HCT116 (cell line): ENCODE measurements at regions not wholly inside any gene's neighbourhood (a gene's known extent, or its start where the extent isn't known, plus 50 kb on each side); places are given as distances from the start of the nearest gene placed in this dataset.

Experiments used
- ATAC-seq: fragments of 200-7000 bp; cut with Tn5 transposase; 2 replicates; pipeline ENCODE4 v1.9.1; 2020; ENCODE audit warnings: mild to moderate bottlenecking, moderate library complexity
- BruUV-seq: library from RNA; stranded (reverse); fragments of 400-500 nt; replicated peaks from 2 replicates; lab custom pipeline; 2021; lab: Mats Ljungman, UMichigan
- CTCF ChIA-PET: fragments of 300-600 bp; sonication (Branson Sonifier 250); formaldehyde crosslinking; loops from one replicate; lab custom pipeline; 2021; ENCODE audit warnings: antibody characterized with exemption; lab: Charles Lee
- POLR2A ChIA-PET: fragments of 300-600, 350-600 bp; sonication (Branson Sonifier 250); formaldehyde crosslinking; loops from one replicate; lab custom pipeline; 2021; ENCODE audit warnings: antibody characterized with exemption; lab: Charles Lee
- RAD21 ChIA-PET, 2 experiments: fragments of 300-600 bp; sonication (Branson Sonifier 250); formaldehyde crosslinking; loops; one replicate each; lab custom pipeline; 2023; ENCODE audit warnings: low total read pairs in 2 of 2; ENCODE audit not compliant: uncharacterized antibody in 2 of 2, unreplicated experiment in 2 of 2, low non-redundant PET in 1 of 2; lab: Charles Lee
- DNase-seq: peaks from one replicate; pipeline ENCODE4 v3.0.0-alpha.2; 2010; ENCODE audit warnings: low read depth, low spot score
- H2AFZ ChIP-seq: fragments of 200-600 bp; shearing (Covaris generic), sonication (generic); 2 replicates; pipeline ENCODE4 v1.6.1; 2017; ENCODE audit warnings: low read depth, mixed run types, mixed read lengths, antibody characterized with exemption, low read length; ENCODE audit not compliant: poor library complexity, severe bottlenecking
- H3K27ac ChIP-seq: 2 replicates; pipeline ENCODE4 v1.5.1; 2012; ENCODE audit warnings: low read depth, low read length
- H3K27me3 ChIP-seq: fragments of 200-600 bp; sonication (generic); 2 replicates; pipeline ENCODE4 v1.6.1; 2016; ENCODE audit warnings: mixed run types, low read length, mixed read lengths; ENCODE audit not compliant: insufficient read depth
- H3K36me3 ChIP-seq, 2 experiments: fragments of 200-500 bp in 1 of 2; fragments of 200-600 bp in 1 of 2; sonication (Bioruptor generic) in 1 of 2; sonication (generic) in 1 of 2; 2 replicates each; pipeline versions ENCODE4 v1.5.1 to v1.6.1; 2014 to 2016; ENCODE audit warnings: low read length in 2 of 2, inconsistent platforms in 1 of 2, mixed read lengths in 1 of 2, mixed run types in 1 of 2; ENCODE audit not compliant: insufficient read depth in 2 of 2, control insufficient read depth in 1 of 2
- H3K4me1 ChIP-seq, 2 experiments: fragments of 200-600 bp in 1 of 2; sonication (generic) in 1 of 2; 2 replicates each; pipeline versions ENCODE4 v1.5.1 to v1.6.1; 2012 to 2017; ENCODE audit warnings: low read length in 2 of 2, inconsistent platforms in 1 of 2, mild to moderate bottlenecking in 1 of 2, mixed read lengths in 1 of 2, mixed run types in 1 of 2, moderate library complexity in 1 of 2; ENCODE audit not compliant: insufficient read depth in 2 of 2, control insufficient read depth in 1 of 2
- H3K4me2 ChIP-seq: fragments of 200-600 bp; sonication (generic); 2 replicates; pipeline ENCODE4 v1.6.1; 2017; ENCODE audit warnings: mixed run types, low read length, mixed read lengths
- H3K4me3 ChIP-seq, 2 experiments: fragments of 200-600 bp in 1 of 2; sonication (generic) in 1 of 2; replicated peaks in 1 of 2; 2 replicates each; pipeline ENCODE4 v1.5.1; 2011 to 2016; ENCODE audit warnings: low read length in 2 of 2, control low read depth in 1 of 2, low read depth in 1 of 2, mild to moderate bottlenecking in 1 of 2, mixed read lengths in 1 of 2, mixed run types in 1 of 2
- H3K79me2 ChIP-seq: fragments of 200-600 bp; sonication (generic); 2 replicates; pipeline ENCODE4 v1.6.1; 2017; ENCODE audit warnings: mild to moderate bottlenecking, mixed run types, low read length, moderate library complexity, mixed read lengths; ENCODE audit not compliant: insufficient read depth
- H3K9ac ChIP-seq: fragments of 200-600 bp; sonication (generic); 2 replicates; pipeline ENCODE4 v1.6.1; 2016; ENCODE audit warnings: low read length, mixed read lengths
- H3K9me2 ChIP-seq: fragments of 200-600 bp; sonication (generic), shearing (Covaris generic); 2 replicates; pipeline ENCODE4 v1.6.1; 2017; ENCODE audit warnings: mixed run types, mild to moderate bottlenecking, moderate library complexity; ENCODE audit not compliant: insufficient read depth
- H3K9me3 ChIP-seq, 2 experiments: fragments of 200-500 bp in 1 of 2; fragments of 200-600 bp in 1 of 2; sonication (Bioruptor generic) in 1 of 2; sonication (generic) in 1 of 2; 2 replicates each; pipeline ENCODE4 v1.6.1; 2014 to 2017; ENCODE audit warnings: low read length in 2 of 2, mixed read lengths in 2 of 2, inconsistent platforms in 1 of 2, low read depth in 1 of 2, mild to moderate bottlenecking in 1 of 2, mixed run types in 1 of 2, moderate library complexity in 1 of 2; ENCODE audit not compliant: control insufficient read depth in 1 of 2, insufficient read depth in 1 of 2
- H4K20me1 ChIP-seq: fragments of 200-600 bp; sonication (generic), shearing (Covaris generic); 2 replicates; pipeline ENCODE4 v1.6.1; 2017; ENCODE audit warnings: mixed run types, mild to moderate bottlenecking, moderate library complexity; ENCODE audit not compliant: insufficient read depth
- ATF3 ChIP-seq: IDR thresholded peaks from 2 replicates; pipeline ENCODE4 v1.6.1; 2012
- CTCF ChIP-seq, 3 experiments: fragments of 200-600 bp in 1 of 3; sonication (generic) in 1 of 3; IDR thresholded peaks in 2 of 3; conservative IDR thresholded peaks in 1 of 3; 2 replicates each; pipeline ENCODE4 v1.5.1; 2012 to 2017; ENCODE audit warnings: low read depth in 2 of 3, low read length in 2 of 3, antibody characterized with exemption in 1 of 3, borderline replicate concordance in 1 of 3, control low read depth in 1 of 3, mild to moderate bottlenecking in 1 of 3, mixed read lengths in 1 of 3, mixed run types in 1 of 3, moderate library complexity in 1 of 3; ENCODE audit not compliant: insufficient read depth in 1 of 3
- EGR1 ChIP-seq: IDR thresholded peaks from 2 replicates; pipeline ENCODE4 v1.6.1; 2012; ENCODE audit warnings: low read depth
- ELF1 ChIP-seq: IDR thresholded peaks from 2 replicates; pipeline ENCODE4 v1.6.1; 2012; ENCODE audit warnings: low read depth, borderline replicate concordance
- EZH2 ChIP-seq: fragments of 200-600 bp; sonication (generic); IDR thresholded peaks from 2 replicates; pipeline ENCODE4 v1.6.1; 2017; ENCODE audit warnings: antibody characterized with exemption, mixed run types
- FOSL1 ChIP-seq: IDR thresholded peaks from 2 replicates; pipeline ENCODE4 v1.6.1; 2012; ENCODE audit warnings: low read depth
- MAX ChIP-seq: IDR thresholded peaks from 2 replicates; pipeline ENCODE4 v1.6.1; 2012
- POLR2A ChIP-seq: IDR thresholded peaks from 2 replicates; pipeline ENCODE4 v1.7.0; 2011; ENCODE audit warnings: borderline replicate concordance; ENCODE audit not compliant: insufficient read depth, insufficient read length; ENCODE audit errors: extremely low read depth
- POLR2AphosphoS5 ChIP-seq: IDR thresholded peaks from 2 replicates; pipeline ENCODE4 v1.6.1; 2011; ENCODE audit warnings: mild to moderate bottlenecking, low read depth, low read length, moderate library complexity
- RAD21 ChIP-seq: IDR thresholded peaks from 2 replicates; pipeline ENCODE4 v1.6.1; 2012; ENCODE audit warnings: low read depth, mild to moderate bottlenecking
- SIN3A ChIP-seq: IDR thresholded peaks from 2 replicates; pipeline ENCODE4 v1.6.1; 2012; ENCODE audit warnings: low read depth
- SP1 ChIP-seq: IDR thresholded peaks from 2 replicates; pipeline ENCODE4 v1.6.1; 2012; ENCODE audit warnings: low read depth
- SRF ChIP-seq: IDR thresholded peaks from 2 replicates; pipeline ENCODE4 v1.6.1; 2012; ENCODE audit warnings: low read depth
- TCF7L2 ChIP-seq: IDR thresholded peaks from 2 replicates; pipeline ENCODE4 v1.7.0; 2011; ENCODE audit warnings: borderline replicate concordance, inconsistent platforms; ENCODE audit not compliant: insufficient read depth, insufficient read length; ENCODE audit errors: extremely low read depth
- YY1 ChIP-seq: IDR thresholded peaks from 2 replicates; pipeline ENCODE4 v1.6.1; 2011; ENCODE audit warnings: low read length, low read depth, moderate library complexity, mild to moderate bottlenecking; ENCODE audit not compliant: insufficient replicate concordance; ENCODE audit errors: extremely low read depth
- ZBTB33 ChIP-seq: IDR thresholded peaks from 2 replicates; pipeline ENCODE4 v1.6.1; 2011; ENCODE audit warnings: mild to moderate bottlenecking, low read length, moderate library complexity; ENCODE audit not compliant: insufficient replicate concordance; ENCODE audit errors: extremely low read depth
- ZFX ChIP-seq: fragments of 450-650 bp; IDR thresholded peaks from 2 replicates; pipeline ENCODE4 v1.6.1; 2017
- ZNF274 ChIP-seq: fragments of 200-500 bp; sonication (Bioruptor generic); IDR thresholded peaks from 2 replicates; pipeline ENCODE4 v1.6.1; 2014; ENCODE audit warnings: mild to moderate bottlenecking, low read depth, low read length, inconsistent platforms
- intact Hi-C: fragments of 100-400 bp; cut with micrococcal nuclease; formaldehyde crosslinking; loops from 2 replicates; pipeline ENCODE4 v1.10.0; 2022

GRCh38 chrX:9158611-9159010 is 124.7 kb upstream of the FAM9B start (continued):
- TF ChIP-seq TCF7L2 (no peak), CTCF (IDR thresholded peaks at IDR 0.05 in 2 of 3, conservative IDR thresholded peaks at IDR 0.05 in 1 of 3; ENCODE audit: borderline replicate concordance in 1 of 3, insufficient read depth in 1 of 3, low read depth in 2 of 3, low read length in 2 of 3) (no peak)

- intact Hi-C loops, result no loop called here
- no peak for ATAC-seq
- H3K9ac ChIP-seq, result no peak overlapping the region
- no peak overlapping the region for H2AFZ ChIP-seq
- POLR2A ChIA-PET, result no interaction called here
- no peaks in the 10 kb centered on the region for H3K9me2 ChIP-seq
- H4K20me1 ChIP-seq, result no peaks in the 10 kb centered on the region
- no TSS peak for BruUV-seq
- H3K4me2 ChIP-seq, result no peak overlapping the region
- no peaks in the 10 kb centered on the region for H3K79me2 ChIP-seq
- no peaks in the 10 kb centered on the region for H3K27me3 ChIP-seq
- H3K27ac ChIP-seq, result no peak overlapping the region
- no peaks in the 10 kb centered on the region for H3K4me1 ChIP-seq
- CTCF ChIA-PET, result no interaction called here
- DNase-seq, result no peak
- RAD21 ChIA-PET, result no interaction called here
- H3K4me3 ChIP-seq, result no peak overlapping the region
- TF ChIP-seq TCF7L2, result no peak
- no peak for TF ChIP-seq ZBTB33
- no peak for TF ChIP-seq SP1
- no peak for TF ChIP-seq RAD21
- TF ChIP-seq ATF3, result no peak
- no peak for TF ChIP-seq POLR2AphosphoS5
- no peak for TF ChIP-seq MAX
- no peak for TF ChIP-seq ZFX
- TF ChIP-seq YY1, result no peak
- TF ChIP-seq SIN3A, result no peak
- TF ChIP-seq CTCF (IDR thresholded peaks at IDR 0.05 in 2 of 3, conservative IDR thresholded peaks at IDR 0.05 in 1 of 3; ENCODE audit: borderline replicate concordance in 1 of 3, insufficient read depth in 1 of 3, low read depth in 2 of 3, low read length in 2 of 3), result no peak
- TF ChIP-seq POLR2A, result no peak
- no peak for TF ChIP-seq FOSL1
- TF ChIP-seq ZNF274, result no peak
- TF ChIP-seq SRF, result no peak
- TF ChIP-seq ELF1, result no peak
- no peak for TF ChIP-seq EGR1
- TF ChIP-seq EZH2, result no peak
- H3K36me3 ChIP-seq, result no peaks in the 10 kb centered on the region
- no peaks in the 10 kb centered on the region for H3K9me3 ChIP-seq
Measured at GRCh38 chrX:9160698-9161329, 126.9 kb upstream of the FAM9B start.
